ENCODE measurements at regions not wholly inside any gene's neighbourhood (a gene's known extent, or its start where the extent isn't known, plus 50 kb on each side); places are given as distances from the start of the nearest gene placed in this dataset.

- no peak for TF ChIP-seq CTCF (IDR thresholded peaks at IDR 0.05; ENCODE audit: borderline replicate concordance)
- no peak for DNase-seq
- Histone ChIP-seq H3K36me3 (no peaks in the 10 kb centered on the region), H3K9me3 (replicated peaks) (peaks cover 3% of the 10 kb centered on the region), H3K27ac (replicated peaks) (no peak overlapping the region), H3K4me1 (no peaks in the 10 kb centered on the region), H3K4me3 (no peak overlapping the region), H3K27me3 (ENCODE audit: low read depth) (no peaks in the 10 kb centered on the region)
- intact Hi-C loops (cut with micrococcal nuclease) = no loop called here
Measured at GRCh38 chr7:125099519-125099918, 169.9 kb upstream of the POT1 start.

GRCh38 chr7:125098377-125098970 lies 168.8 kb upstream of the POT1 start:
- no peak for DNase-seq
- H3K27ac ChIP-seq (replicated peaks) = no peak overlapping the region

GRCh38 chr7:125090596-125090995 lies 161.0 kb upstream of the POT1 start:
- Histone ChIP-seq H3K4me3 (no peak overlapping the region), H3K27me3 (ENCODE audit: low read depth) (no peaks in the 10 kb centered on the region), H3K9me3 (replicated peaks) (no peaks in the 10 kb centered on the region), H3K27ac (replicated peaks) (no peak overlapping the region), H3K36me3 (no peaks in the 10 kb centered on the region), H3K4me1 (no peaks in the 10 kb centered on the region)
- intact Hi-C loops (cut with micrococcal nuclease) = no loop called here
- TF ChIP-seq CTCF (IDR thresholded peaks at IDR 0.05; ENCODE audit: borderline replicate concordance) = no peak
- DNase-seq = no peak

More at GRCh38 chr7:125098377-125098970, 168.8 kb upstream of the POT1 start:
- Histone ChIP-seq H3K4me3 (no peak overlapping the region), H3K27me3 (ENCODE audit: low read depth) (no peaks in the 10 kb centered on the region), H3K9me3 (replicated peaks) (peaks cover 1% of the 10 kb centered on the region), H3K36me3 (no peaks in the 10 kb centered on the region), H3K4me1 (no peaks in the 10 kb centered on the region)
- intact Hi-C loops (cut with micrococcal nuclease) = no loop called here
- no peak for TF ChIP-seq CTCF (IDR thresholded peaks at IDR 0.05; ENCODE audit: borderline replicate concordance)

- Histone ChIP-seq H3K9me3 (replicated peaks) (no peaks in the 10 kb centered on the region), H3K27ac (replicated peaks) (no peak overlapping the region), H3K4me3 (no peak overlapping the region), H3K36me3 (no peaks in the 10 kb centered on the region), H3K4me1 (no peaks in the 10 kb centered on the region), H3K27me3 (ENCODE audit: low read depth) (no peaks in the 10 kb centered on the region)
- intact Hi-C loops (cut with micrococcal nuclease) = no loop called here
- DNase-seq = no peak
- no peak for TF ChIP-seq CTCF (IDR thresholded peaks at IDR 0.05; ENCODE audit: borderline replicate concordance)
Measured at GRCh38 chr7:125089171-125089570, 159.5 kb upstream of the POT1 start.

GRCh38 chr7:125088555-125088954 lies 158.9 kb upstream of the POT1 start:
- H3K9me3 ChIP-seq (replicated peaks) = no peaks in the 10 kb centered on the region
- no peaks in the 10 kb centered on the region for H3K36me3 ChIP-seq
- intact Hi-C loops (cut with micrococcal nuclease) = no loop called here
- H3K27ac ChIP-seq (replicated peaks) = no peak overlapping the region
- no peak for DNase-seq
- TF ChIP-seq CTCF (IDR thresholded peaks at IDR 0.05; ENCODE audit: borderline replicate concordance) = no peak
- no peak overlapping the region for H3K4me3 ChIP-seq
- H3K27me3 ChIP-seq (ENCODE audit: low read depth) = no peaks in the 10 kb centered on the region
- no peaks in the 10 kb centered on the region for H3K4me1 ChIP-seq
